K562 (cell line): ENCODE measurements at regions not wholly inside any gene's neighbourhood (a gene's known extent, or its start where the extent isn't known, plus 50 kb on each side); places are given as distances from the start of the nearest gene placed in this dataset.

Source experiments
- CXXC5 ChIP-seq: fragments of 250-450 bp; sonication (Bioruptor Pico); IDR thresholded peaks from 2 replicates; pipeline ENCODE4 v1.8.0; 2022; ENCODE audit warnings: inconsistent platforms, mild to moderate bottlenecking, moderate library complexity
- DMBX1 ChIP-seq: fragments of 250-450 bp; sonication (Bioruptor Pico); IDR thresholded peaks from 2 replicates; pipeline ENCODE4 v1.8.0; 2022; ENCODE audit warnings: inconsistent platforms, mild to moderate bottlenecking, moderate library complexity, borderline replicate concordance
- EHMT2 ChIP-seq: fragments of 450-650 bp; IDR thresholded peaks from 2 replicates; pipeline ENCODE4 v1.6.1; 2018; ENCODE audit warnings: antibody characterized with exemption
- IRF2 ChIP-seq: sonication (generic); formaldehyde crosslinking; IDR thresholded peaks from 2 replicates; pipeline ENCODE4 v1.8.1; 2022; ENCODE audit warnings: mild to moderate bottlenecking, missing genetic modification reagents
- LCOR ChIP-seq: sonication (generic); formaldehyde crosslinking; IDR thresholded peaks from 2 replicates; pipeline ENCODE4 v1.8.0; 2022; ENCODE audit warnings: mild to moderate bottlenecking, missing genetic modification reagents
- NCOA6 ChIP-seq: fragments of 450-650 bp; IDR thresholded peaks from 2 replicates; pipeline ENCODE4 v1.6.1; 2017; ENCODE audit warnings: mild to moderate bottlenecking
- NR2C2 ChIP-seq, 2 experiments: fragments of 200-800 bp in 1 of 2; sonication (Bioruptor generic) in 1 of 2; sonication (generic) in 1 of 2; formaldehyde crosslinking in 1 of 2; IDR thresholded peaks; 2 replicates each; pipeline versions ENCODE4 v1.6.1 to v1.8.0; 2016 to 2022; ENCODE audit warnings: mild to moderate bottlenecking in 1 of 2, missing compliant biosample characterization in 1 of 2, missing genetic modification characterization in 1 of 2, missing genetic modification reagents in 1 of 2
- NR3C1 ChIP-seq: sonication (generic); formaldehyde crosslinking; IDR thresholded peaks from 2 replicates; pipeline ENCODE4 v1.8.1; 2022; ENCODE audit warnings: missing genetic modification reagents
- SMARCA4 ChIP-seq: fragments of 450-650 bp; IDR thresholded peaks from 2 replicates; pipeline ENCODE4 v1.6.1; 2016
- SMARCE1 ChIP-seq: fragments of 450-650 bp; IDR thresholded peaks from 2 replicates; pipeline ENCODE4 v1.7.1; 2016; ENCODE audit warnings: mild to moderate bottlenecking
- STAG1 ChIP-seq: sonication (generic); formaldehyde crosslinking; IDR thresholded peaks from 2 replicates; pipeline ENCODE4 v1.5.0; 2020; ENCODE audit warnings: missing genetic modification reagents, borderline replicate concordance
- TEAD1 ChIP-seq, 2 experiments: fragments of 450-650 bp in 1 of 2; sonication (generic) in 1 of 2; formaldehyde crosslinking; IDR thresholded peaks; 2 replicates each; pipeline versions ENCODE4 v1.4.0 to v1.8.0; 2020 to 2022; ENCODE audit warnings: mild to moderate bottlenecking in 2 of 2, missing genetic modification reagents in 1 of 2
- ZNF3 ChIP-seq: fragments of 250-450 bp; sonication (Bioruptor Pico); IDR thresholded peaks from 2 replicates; pipeline ENCODE4 v1.5.0; 2021; ENCODE audit warnings: mild to moderate bottlenecking, moderate library complexity
- ZNF696 ChIP-seq: fragments of 250-450 bp; sonication (Bioruptor Pico); conservative IDR thresholded peaks from 2 replicates; pipeline ENCODE4 v1.4.0; 2020; ENCODE audit warnings: mild to moderate bottlenecking, moderate library complexity
- TF ChIP-seq, protein P1 (sequence below), 2 experiments: fragments of 250-450 bp in 1 of 2; fragments of 450-650 bp in 1 of 2; sonication (Bioruptor Pico) in 1 of 2; IDR thresholded peaks; 2 replicates each; pipeline versions ENCODE4 v1.6.1 to v1.8.0; 2016 to 2021; ENCODE audit warnings: mild to moderate bottlenecking in 2 of 2, moderate library complexity in 2 of 2, missing compliant biosample characterization in 1 of 2, missing genetic modification characterization in 1 of 2
- TF ChIP-seq, protein P2 (sequence below), 3 experiments: fragments of 200-800 bp in 1 of 3; fragments of 250-450 bp in 1 of 3; fragments of 450-650 bp in 1 of 3; sonication (Bioruptor Pico) in 1 of 3; sonication (Bioruptor generic) in 1 of 3; formaldehyde crosslinking in 1 of 3; IDR thresholded peaks; 2 replicates each; pipeline versions ENCODE4 v1.6.1 to v1.8.0; 2016 to 2022; ENCODE audit warnings: mild to moderate bottlenecking in 2 of 3, missing genetic modification characterization in 2 of 3, missing compliant biosample characterization in 1 of 3, moderate library complexity in 1 of 3
- TF ChIP-seq, protein P3 (sequence below): sonication (generic); formaldehyde crosslinking; IDR thresholded peaks from 2 replicates; pipeline ENCODE4 v1.8.0; 2022; ENCODE audit warnings: missing genetic modification reagents, mild to moderate bottlenecking, borderline replicate concordance
- TF ChIP-seq, protein P4 (sequence below): IDR thresholded peaks from 2 replicates; pipeline ENCODE4 v1.6.1; 2011; ENCODE audit warnings: borderline replicate concordance, low read depth, mild to moderate bottlenecking, moderate library complexity, low read length; ENCODE audit not compliant: insufficient read depth, poor library complexity, severe bottlenecking

DNA sequence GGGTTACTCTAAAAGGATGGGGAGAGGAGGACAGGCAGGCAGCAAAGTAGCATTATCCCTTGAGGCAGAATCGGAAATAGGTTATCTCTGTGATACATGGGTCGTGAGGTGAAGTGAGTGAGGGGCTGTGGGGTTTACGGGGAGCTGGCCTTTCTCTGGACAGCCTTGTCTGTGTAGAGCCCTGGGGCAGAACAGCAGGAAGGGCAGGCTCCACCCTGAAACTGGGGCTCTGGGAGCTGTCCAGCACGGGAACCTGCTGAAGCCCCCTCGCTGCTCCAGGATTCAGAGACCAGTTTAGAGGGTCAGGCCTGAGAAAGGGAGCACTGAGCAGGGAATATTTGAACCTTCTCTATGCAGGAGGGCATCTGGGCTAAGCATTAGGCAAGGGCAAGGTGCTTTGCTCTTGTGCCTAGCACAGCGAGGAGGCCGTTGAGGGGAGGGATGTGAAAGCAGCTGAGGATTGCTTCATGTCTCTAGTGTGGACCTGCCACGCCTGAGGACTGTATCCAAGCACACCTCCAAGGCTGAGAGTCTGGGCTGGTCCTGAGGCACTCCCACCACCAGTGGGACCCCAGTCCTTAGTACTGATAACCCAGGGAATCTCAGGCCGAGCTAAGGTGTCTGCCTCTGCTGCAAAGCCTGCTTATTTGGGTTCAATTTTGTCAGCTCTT is 55.8 kb downstream of the NAV1 start (continued):
- no peak for TF ChIP-seq STAG1
- TF ChIP-seq NR3C1 (CRISPR knock-in tag): peak; percentile 94
- TF ChIP-seq, protein P1, sequence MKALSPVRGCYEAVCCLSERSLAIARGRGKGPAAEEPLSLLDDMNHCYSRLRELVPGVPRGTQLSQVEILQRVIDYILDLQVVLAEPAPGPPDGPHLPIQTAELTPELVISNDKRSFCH (CRISPR knock-in tag; IDR thresholded peaks at IDR 0.05): no peak
- TF ChIP-seq, protein P1 (tag; IDR thresholded peaks at IDR 0.05): 0 out of 2 replicates have a peak, but pooled peaks have one; percentile 19
- peak; percentile 99 for TF ChIP-seq EHMT2
- peak in 1 of 2 experiments; percentile 81; a peak in 2 of 4 replicates for TF ChIP-seq TEAD1 (CRISPR knock-in tag; IDR thresholded peaks at IDR 0.05)
- TF ChIP-seq, protein P2, sequence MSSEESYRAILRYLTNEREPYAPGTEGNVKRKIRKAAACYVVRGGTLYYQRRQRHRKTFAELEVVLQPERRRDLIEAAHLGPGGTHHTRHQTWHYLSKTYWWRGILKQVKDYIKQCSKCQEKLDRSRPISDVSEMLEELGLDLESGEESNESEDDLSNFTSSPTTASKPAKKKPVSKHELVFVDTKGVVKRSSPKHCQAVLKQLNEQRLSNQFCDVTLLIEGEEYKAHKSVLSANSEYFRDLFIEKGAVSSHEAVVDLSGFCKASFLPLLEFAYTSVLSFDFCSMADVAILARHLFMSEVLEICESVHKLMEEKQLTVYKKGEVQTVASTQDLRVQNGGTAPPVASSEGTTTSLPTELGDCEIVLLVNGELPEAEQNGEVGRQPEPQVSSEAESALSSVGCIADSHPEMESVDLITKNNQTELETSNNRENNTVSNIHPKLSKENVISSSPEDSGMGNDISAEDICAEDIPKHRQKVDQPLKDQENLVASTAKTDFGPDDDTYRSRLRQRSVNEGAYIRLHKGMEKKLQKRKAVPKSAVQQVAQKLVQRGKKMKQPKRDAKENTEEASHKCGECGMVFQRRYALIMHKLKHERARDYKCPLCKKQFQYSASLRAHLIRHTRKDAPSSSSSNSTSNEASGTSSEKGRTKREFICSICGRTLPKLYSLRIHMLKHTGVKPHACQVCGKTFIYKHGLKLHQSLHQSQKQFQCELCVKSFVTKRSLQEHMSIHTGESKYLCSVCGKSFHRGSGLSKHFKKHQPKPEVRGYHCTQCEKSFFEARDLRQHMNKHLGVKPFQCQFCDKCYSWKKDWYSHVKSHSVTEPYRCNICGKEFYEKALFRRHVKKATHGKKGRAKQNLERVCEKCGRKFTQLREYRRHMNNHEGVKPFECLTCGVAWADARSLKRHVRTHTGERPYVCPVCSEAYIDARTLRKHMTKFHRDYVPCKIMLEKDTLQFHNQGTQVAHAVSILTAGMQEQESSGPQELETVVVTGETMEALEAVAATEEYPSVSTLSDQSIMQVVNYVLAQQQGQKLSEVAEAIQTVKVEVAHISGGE (CRISPR knock-in tag; IDR thresholded peaks at IDR 0.05): no peak
- TF ChIP-seq LCOR (CRISPR knock-in tag): 0 out of 2 replicates have a peak, but pooled peaks have one; percentile 62
- peak; percentile 33; the same call in 1 of the 2 replicates for TF ChIP-seq CXXC5
- TF ChIP-seq NCOA6: peak; percentile 63
- TF ChIP-seq DMBX1 (CRISPR knock-in tag): 0 out of 2 replicates have a peak, but pooled peaks have one; percentile 41
- TF ChIP-seq NR2C2 (CRISPR knock-in tag; IDR thresholded peaks at IDR 0.05): no peak; the same call in 1 of the 2 replicates
- no peak for TF ChIP-seq NR2C2 (tag; IDR thresholded peaks at IDR 0.05)
- 0 out of 2 replicates have a peak, but pooled peaks have one; percentile 65 for TF ChIP-seq IRF2 (CRISPR knock-in tag)
- TF ChIP-seq, protein P3, sequence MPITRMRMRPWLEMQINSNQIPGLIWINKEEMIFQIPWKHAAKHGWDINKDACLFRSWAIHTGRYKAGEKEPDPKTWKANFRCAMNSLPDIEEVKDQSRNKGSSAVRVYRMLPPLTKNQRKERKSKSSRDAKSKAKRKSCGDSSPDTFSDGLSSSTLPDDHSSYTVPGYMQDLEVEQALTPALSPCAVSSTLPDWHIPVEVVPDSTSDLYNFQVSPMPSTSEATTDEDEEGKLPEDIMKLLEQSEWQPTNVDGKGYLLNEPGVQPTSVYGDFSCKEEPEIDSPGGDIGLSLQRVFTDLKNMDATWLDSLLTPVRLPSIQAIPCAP (CRISPR knock-in tag): no peak
- no peak for TF ChIP-seq ZNF696 (CRISPR knock-in tag)
- 0 out of 2 replicates have a peak, but pooled peaks have one; percentile 38 for TF ChIP-seq SMARCA4
- TF ChIP-seq ZNF3 (CRISPR knock-in tag): no peak
- TF ChIP-seq, protein P4, sequence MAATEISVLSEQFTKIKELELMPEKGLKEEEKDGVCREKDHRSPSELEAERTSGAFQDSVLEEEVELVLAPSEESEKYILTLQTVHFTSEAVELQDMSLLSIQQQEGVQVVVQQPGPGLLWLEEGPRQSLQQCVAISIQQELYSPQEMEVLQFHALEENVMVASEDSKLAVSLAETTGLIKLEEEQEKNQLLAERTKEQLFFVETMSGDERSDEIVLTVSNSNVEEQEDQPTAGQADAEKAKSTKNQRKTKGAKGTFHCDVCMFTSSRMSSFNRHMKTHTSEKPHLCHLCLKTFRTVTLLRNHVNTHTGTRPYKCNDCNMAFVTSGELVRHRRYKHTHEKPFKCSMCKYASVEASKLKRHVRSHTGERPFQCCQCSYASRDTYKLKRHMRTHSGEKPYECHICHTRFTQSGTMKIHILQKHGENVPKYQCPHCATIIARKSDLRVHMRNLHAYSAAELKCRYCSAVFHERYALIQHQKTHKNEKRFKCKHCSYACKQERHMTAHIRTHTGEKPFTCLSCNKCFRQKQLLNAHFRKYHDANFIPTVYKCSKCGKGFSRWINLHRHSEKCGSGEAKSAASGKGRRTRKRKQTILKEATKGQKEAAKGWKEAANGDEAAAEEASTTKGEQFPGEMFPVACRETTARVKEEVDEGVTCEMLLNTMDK: no peak
- 0 out of 2 replicates have a peak, but pooled peaks have one; percentile 26 for TF ChIP-seq SMARCE1
